HG03342 (cell line): ENCODE measurements at regions not wholly inside any gene's neighbourhood (a gene's known extent, or its start where the extent isn't known, plus 50 kb on each side); places are given as distances from the start of the nearest gene placed in this dataset.
A peak's percentile ranks its signal among the peaks of the same experiment; 100 is the strongest.

Experiments
- ATAC-seq: cut with Tn5 transposase; IDR thresholded peaks from one replicate; pipeline ENCODE4 v1.9.1; 2021; ENCODE audit warnings: mild to moderate bottlenecking, moderate library complexity; ENCODE audit not compliant: unreplicated experiment

GRCh38 chr2:144894612-144895599, 375.0 kb upstream of the ZEB2 start:
- ATAC-seq: no peak

GRCh38 chr2:144893464-144893863, 373.5 kb upstream of the ZEB2 start:
- ATAC-seq: no peak

- ATAC-seq: peak; percentile 54
These were observed 370.9 kb upstream of the ZEB2 start for GRCh38 chr2:144890828-144891227.

- ATAC-seq: no peak
These were observed 369.4 kb upstream of the ZEB2 start for GRCh38 chr2:144889348-144889747.

GRCh38 chr2:144886862-144887261, 366.9 kb upstream of the ZEB2 start:
- ATAC-seq: no peak

GRCh38 chr2:144877893-144878292, 358.0 kb upstream of the ZEB2 start:
- ATAC-seq: no peak

GRCh38 chr2:144876013-144876412, 356.1 kb upstream of the ZEB2 start:
- no peak for ATAC-seq

- no peak for ATAC-seq
These were observed 355.5 kb upstream of the ZEB2 start for GRCh38 chr2:144875290-144875969.

- ATAC-seq: no peak
These were observed 345.8 kb upstream of the ZEB2 start for GRCh38 chr2:144865670-144866069.

GRCh38 chr2:144859716-144860115, 339.8 kb upstream of the ZEB2 start:
- ATAC-seq: no peak

- ATAC-seq: no peak
These were observed 338.3 kb upstream of the ZEB2 start for GRCh38 chr2:144858211-144858610.

GRCh38 chr2:144854596-144854995, 334.7 kb upstream of the ZEB2 start:
- ATAC-seq: no peak

- no peak for ATAC-seq
These were observed 329.7 kb upstream of the ZEB2 start for GRCh38 chr2:144849612-144850011.

- ATAC-seq: no peak
These were observed 328.5 kb upstream of the ZEB2 start for GRCh38 chr2:144848423-144848822.

- no peak for ATAC-seq
These were observed 327.6 kb upstream of the ZEB2 start for GRCh38 chr2:144847347-144848080.

- ATAC-seq: no peak
These were observed 316.9 kb upstream of the ZEB2 start for GRCh38 chr2:144836635-144837350.

- ATAC-seq: no peak
These were observed 315.9 kb upstream of the ZEB2 start for GRCh38 chr2:144835634-144836350.

GRCh38 chr2:144834998-144835633, 315.2 kb upstream of the ZEB2 start:
- no peak for ATAC-seq

GRCh38 chr2:144834363-144834762, 314.4 kb upstream of the ZEB2 start:
- no peak for ATAC-seq
